Gastroesophageal sphincter (tissue), 4 donors: ENCODE measurements at regions not wholly inside any gene's neighbourhood (a gene's known extent, or its start where the extent isn't known, plus 50 kb on each side); places are given as distances from the start of the nearest gene placed in this dataset.

Experiments
- ATAC-seq: fragments of 150-250 bp; one replicate; pipeline ENCODE4 v1.9.1; 2016; ENCODE audit warnings: mild to moderate bottlenecking, moderate library complexity
- H3K27ac ChIP-seq, 4 donors: fragments of 200-600 bp; sonication (generic) in 3 of 4; 1 replicate in 3 of 4; 2 replicates in 1 of 4; pipeline ENCODE4 v1.5.1; 2016 to 2019
- H3K27me3 ChIP-seq: fragments of 200-600 bp; sonication (generic); one replicate; pipeline ENCODE4 v1.5.1; 2019
- H3K36me3 ChIP-seq, 2 donors: fragments of 200-600 bp; sonication (generic); one replicate each; pipeline ENCODE4 v1.5.1; 2019; ENCODE audit warnings: control low read depth in 1 of 2
- H3K4me1 ChIP-seq, 3 donors: fragments of 200-600 bp; sonication (generic); 1 replicate in 2 of 3; 2 replicates in 1 of 3; pipeline ENCODE4 v1.5.1; 2016 to 2019; ENCODE audit warnings: control low read depth in 2 of 3
- H3K4me3 ChIP-seq, 2 donors: fragments of 200-600 bp; sonication (generic); one replicate each; pipeline ENCODE4 v1.5.1; 2019; ENCODE audit warnings: mild to moderate bottlenecking in 1 of 2, moderate library complexity in 1 of 2
- H3K9me3 ChIP-seq, 3 donors: fragments of 200-600 bp; sonication (generic); one replicate each; pipeline ENCODE4 v1.5.1; 2017 to 2019; ENCODE audit warnings: control low read depth in 2 of 3
- EP300 ChIP-seq: sonication (generic); formaldehyde crosslinking; IDR thresholded peaks from one replicate; pipeline ENCODE4 v1.6.1; 2017; ENCODE audit warnings: antibody characterized with exemption, mild to moderate bottlenecking
- POLR2A ChIP-seq, 2 donors: fragments of 450-650 bp; IDR thresholded peaks; one replicate each; pipeline ENCODE4 v1.6.1; 2017; ENCODE audit warnings: antibody characterized with exemption in 2 of 2, mild to moderate bottlenecking in 2 of 2, moderate library complexity in 1 of 2
- POLR2AphosphoS5 ChIP-seq: sonication (generic); formaldehyde crosslinking; IDR thresholded peaks from one replicate; pipeline ENCODE4 v1.6.1; 2017; ENCODE audit warnings: antibody characterized with exemption
- WGBS, 2 donors: methylation state at CpG; one replicate each; pipeline ENCODE4 v1.1.5; 2018; ENCODE audit warnings: low coverage in 1 of 2; 5-methylcytosine and 5-hydroxymethylcytosine counted together
- TF ChIP-seq, protein P1 (sequence below), 4 experiments: fragments of 200-600 bp in 2 of 4; fragments of 450-650 bp in 2 of 4; sonication (generic) in 1 of 4; IDR thresholded peaks; one replicate each; pipeline ENCODE4 v1.5.1; 2017 to 2019; ENCODE audit warnings: antibody characterized with exemption in 4 of 4, mild to moderate bottlenecking in 2 of 4, moderate library complexity in 2 of 4

GRCh38 chr13:72025836-72026235 lies 158.8 kb upstream of the DACH1 start:
- H3K36me3 ChIP-seq, result no peaks in the 10 kb centered on the region
- H3K4me3 ChIP-seq, result no peak overlapping the region
- H3K27ac ChIP-seq, result no peak overlapping the region
- WGBS, 2 donors, result 77 to 91% methylated on average over 1 of the region's 1 CpG
- no peaks in the 10 kb centered on the region for H3K27me3 ChIP-seq
- no peaks in the 10 kb centered on the region for H3K4me1 ChIP-seq
- TF ChIP-seq, protein P1, sequence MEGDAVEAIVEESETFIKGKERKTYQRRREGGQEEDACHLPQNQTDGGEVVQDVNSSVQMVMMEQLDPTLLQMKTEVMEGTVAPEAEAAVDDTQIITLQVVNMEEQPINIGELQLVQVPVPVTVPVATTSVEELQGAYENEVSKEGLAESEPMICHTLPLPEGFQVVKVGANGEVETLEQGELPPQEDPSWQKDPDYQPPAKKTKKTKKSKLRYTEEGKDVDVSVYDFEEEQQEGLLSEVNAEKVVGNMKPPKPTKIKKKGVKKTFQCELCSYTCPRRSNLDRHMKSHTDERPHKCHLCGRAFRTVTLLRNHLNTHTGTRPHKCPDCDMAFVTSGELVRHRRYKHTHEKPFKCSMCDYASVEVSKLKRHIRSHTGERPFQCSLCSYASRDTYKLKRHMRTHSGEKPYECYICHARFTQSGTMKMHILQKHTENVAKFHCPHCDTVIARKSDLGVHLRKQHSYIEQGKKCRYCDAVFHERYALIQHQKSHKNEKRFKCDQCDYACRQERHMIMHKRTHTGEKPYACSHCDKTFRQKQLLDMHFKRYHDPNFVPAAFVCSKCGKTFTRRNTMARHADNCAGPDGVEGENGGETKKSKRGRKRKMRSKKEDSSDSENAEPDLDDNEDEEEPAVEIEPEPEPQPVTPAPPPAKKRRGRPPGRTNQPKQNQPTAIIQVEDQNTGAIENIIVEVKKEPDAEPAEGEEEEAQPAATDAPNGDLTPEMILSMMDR (IDR thresholded peaks at IDR 0.05), result no peak
- no peak for TF ChIP-seq POLR2AphosphoS5
- TF ChIP-seq POLR2A (IDR thresholded peaks at IDR 0.05), result no peak
- TF ChIP-seq EP300, result no peak
- H3K9me3 ChIP-seq, result peaks cover 0 to 22% (median 0%) of the 10 kb centered on the region in 3 donors
- no peak for ATAC-seq

DNA sequence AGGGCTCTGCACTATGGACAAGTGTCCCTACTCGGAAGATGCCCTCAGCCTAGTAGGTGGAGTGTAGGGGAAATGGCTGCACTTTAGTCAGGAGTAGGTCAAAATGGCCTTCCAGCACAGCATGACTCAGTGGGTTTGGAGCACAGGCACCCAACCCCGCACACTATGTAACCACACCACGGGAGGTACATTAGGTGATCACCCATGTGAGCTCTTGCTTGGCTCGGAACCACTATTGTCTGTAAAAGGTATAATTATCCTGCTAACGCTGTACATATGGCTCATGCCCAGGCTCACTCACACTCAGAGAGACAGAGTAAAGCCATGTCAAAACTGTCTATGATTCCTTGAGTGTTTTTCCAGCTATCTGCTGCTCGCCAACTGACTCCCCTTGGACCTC lies 156.9 kb upstream of the DACH1 start:
- no peaks in the 10 kb centered on the region for H3K27me3 ChIP-seq
- TF ChIP-seq POLR2A (IDR thresholded peaks at IDR 0.05) (no peak), EP300 (no peak), POLR2AphosphoS5 (no peak)
- TF ChIP-seq, protein P1 (IDR thresholded peaks at IDR 0.05), result no peak
- 62 to 65% methylated on average over 5 of the region's 6 CpGs for WGBS, 2 donors
- H3K4me3 ChIP-seq, result no peak overlapping the region
- peaks cover 0 to 3% (median 0%) of the 10 kb centered on the region in 3 donors for H3K9me3 ChIP-seq
- no peaks in the 10 kb centered on the region for H3K4me1 ChIP-seq
- ATAC-seq, result no peak
- H3K27ac ChIP-seq, result no peak overlapping the region
- H3K36me3 ChIP-seq, result no peaks in the 10 kb centered on the region

GRCh38 chr13:72005455-72005854 lies 138.5 kb upstream of the DACH1 start:
- Histone ChIP-seq H3K4me1 (no peaks in the 10 kb centered on the region), H3K4me3 (no peak overlapping the region), H3K36me3 (no peaks in the 10 kb centered on the region), H3K9me3 (no peaks in the 10 kb centered on the region), H3K27me3 (no peaks in the 10 kb centered on the region), H3K27ac (no peak overlapping the region)
- no peak for ATAC-seq
- no peak for TF ChIP-seq EP300
- no peak for TF ChIP-seq POLR2AphosphoS5
- no peak for TF ChIP-seq POLR2A (IDR thresholded peaks at IDR 0.05)
- TF ChIP-seq, protein P1 (IDR thresholded peaks at IDR 0.05), result no peak

- no peaks in the 10 kb centered on the region for H3K9me3 ChIP-seq
- ATAC-seq, result no peak
- TF ChIP-seq POLR2AphosphoS5 (no peak), POLR2A (IDR thresholded peaks at IDR 0.05) (no peak), EP300 (no peak)
- TF ChIP-seq, protein P1 (IDR thresholded peaks at IDR 0.05), result no peak
- H3K4me1 ChIP-seq, result no peaks in the 10 kb centered on the region
- H3K4me3 ChIP-seq, result no peak overlapping the region
- 58 to 82% methylated on average over 5 of the region's 5 CpGs for WGBS, 2 donors
- H3K27me3 ChIP-seq, result no peaks in the 10 kb centered on the region
- no peak overlapping the region for H3K27ac ChIP-seq
- no peaks in the 10 kb centered on the region for H3K36me3 ChIP-seq
Measured at GRCh38 chr13:72004784-72005374, 137.9 kb upstream of the DACH1 start.

GRCh38 chr13:72004246-72004645 lies 137.2 kb upstream of the DACH1 start:
- H3K4me3 ChIP-seq, result no peak overlapping the region

More at GRCh38 chr13:72004246-72004645, 137.2 kb upstream of the DACH1 start:
- Histone ChIP-seq H3K27ac (no peak overlapping the region), H3K27me3 (no peaks in the 10 kb centered on the region), H3K9me3 (peaks cover 0 to 3% (median 0%) of the 10 kb centered on the region in 3 donors), H3K36me3 (no peaks in the 10 kb centered on the region), H3K4me1 (no peaks in the 10 kb centered on the region)
- ATAC-seq, result no peak
- WGBS, 2 donors, result 20 to 25% methylated on average over 3 of the region's 3 CpGs
- TF ChIP-seq EP300, result no peak
- TF ChIP-seq POLR2AphosphoS5, result no peak
- TF ChIP-seq, protein P1 (IDR thresholded peaks at IDR 0.05), result no peak
- TF ChIP-seq POLR2A (IDR thresholded peaks at IDR 0.05), result no peak
